ENCODE measurements at regions not wholly inside any gene's neighbourhood (a gene's known extent, or its start where the extent isn't known, plus 50 kb on each side); places are given as distances from the start of the nearest gene placed in this dataset.

- Mint-ChIP-seq H3K27me3 (peaks cover 5 to 14% of the 10 kb centered on the region in 2 donors), H3K27ac (no peak overlapping the region), H3K36me3 (no peaks in the 10 kb centered on the region), H3K4me1 (no peaks in the 10 kb centered on the region), H3K9me3 (no peaks in the 10 kb centered on the region), H3K4me3 (no peak overlapping the region)
- Histone ChIP-seq H3K4me1 (ENCODE audit: insufficient read depth, low read length) (no peaks in the 10 kb centered on the region), H3K27ac (ENCODE audit: low read depth, low read length) (no peak overlapping the region), H3K27me3 (ENCODE audit: insufficient read depth, low read length) (no peaks in the 10 kb centered on the region), H3K36me3 (ENCODE audit: insufficient read depth, low read length) (no peaks in the 10 kb centered on the region), H3K4me3 (ENCODE audit: low read length in 2 of 2) (no peak overlapping the region), H3K9me3 (ENCODE audit: control insufficient read depth in 1 of 2, low read length in 2 of 2) (no peaks in the 10 kb centered on the region)
- intact Hi-C loops (cut with micrococcal nuclease) = no loop called here
- ChIA-PET CTCF (ENCODE audit: partially characterized antibody) (no interaction called here), POLR2A (ENCODE audit: partially characterized antibody) (no interaction called here)
- no peak for DNase-seq
Measured at GRCh38 chr5:5638211-5638610, 215.7 kb downstream of the ICE1 start.

- CTCF ChIA-PET (ENCODE audit: partially characterized antibody) = no interaction called here
- intact Hi-C loops (cut with micrococcal nuclease) = no loop called here
Measured at GRCh38 chr5:5637173-5637572, 214.7 kb downstream of the ICE1 start.

GRCh38 chr5:5634817-5635216, 212.3 kb downstream of the ICE1 start:
- no peak overlapping the region for H3K4me3 ChIP-seq (ENCODE audit: low read length in 2 of 2)
- H3K27ac ChIP-seq (ENCODE audit: low read depth, low read length) = no peak overlapping the region
- Mint-ChIP-seq H3K4me3 (no peak overlapping the region), H3K4me1 (no peaks in the 10 kb centered on the region), H3K27ac (no peak overlapping the region), H3K36me3 (no peaks in the 10 kb centered on the region), H3K27me3 (peaks cover 5 to 8% of the 10 kb centered on the region in 2 donors), H3K9me3 (peaks cover 0 to 7% (median 0%) of the 10 kb centered on the region in 8 donors)
- H3K9me3 ChIP-seq (ENCODE audit: control insufficient read depth in 1 of 2, low read length in 2 of 2) = no peaks in the 10 kb centered on the region
- ChIA-PET CTCF (ENCODE audit: partially characterized antibody) (no interaction called here), POLR2A (ENCODE audit: partially characterized antibody) (no interaction called here)
- no peaks in the 10 kb centered on the region for H3K27me3 ChIP-seq (ENCODE audit: insufficient read depth, low read length)
- no peaks in the 10 kb centered on the region for H3K4me1 ChIP-seq (ENCODE audit: insufficient read depth, low read length)
- intact Hi-C loops (cut with micrococcal nuclease) = no loop called here
- DNase-seq = no peak
- no peaks in the 10 kb centered on the region for H3K36me3 ChIP-seq (ENCODE audit: insufficient read depth, low read length)

More at GRCh38 chr5:5637173-5637572, 214.7 kb downstream of the ICE1 start:
- Histone ChIP-seq H3K4me3 (ENCODE audit: low read length in 2 of 2) (no peak overlapping the region), H3K27me3 (ENCODE audit: insufficient read depth, low read length) (no peaks in the 10 kb centered on the region), H3K36me3 (ENCODE audit: insufficient read depth, low read length) (no peaks in the 10 kb centered on the region), H3K9me3 (ENCODE audit: control insufficient read depth in 1 of 2, low read length in 2 of 2) (no peaks in the 10 kb centered on the region), H3K27ac (ENCODE audit: low read depth, low read length) (no peak overlapping the region), H3K4me1 (ENCODE audit: insufficient read depth, low read length) (no peaks in the 10 kb centered on the region)
- Mint-ChIP-seq H3K4me3 (no peak overlapping the region), H3K36me3 (no peaks in the 10 kb centered on the region), H3K9me3 (peaks cover 0 to 7% (median 0%) of the 10 kb centered on the region in 8 donors), H3K27me3 (peaks cover 5 to 14% of the 10 kb centered on the region in 2 donors), H3K4me1 (no peaks in the 10 kb centered on the region), H3K27ac (no peak overlapping the region)
- DNase-seq = no peak
- POLR2A ChIA-PET (ENCODE audit: partially characterized antibody) = no interaction called here

- no peak overlapping the region for H3K4me3 Mint-ChIP-seq
- Histone ChIP-seq H3K27ac (ENCODE audit: low read depth, low read length) (no peak overlapping the region), H3K4me1 (ENCODE audit: insufficient read depth, low read length) (no peaks in the 10 kb centered on the region), H3K9me3 (ENCODE audit: control insufficient read depth in 1 of 2, low read length in 2 of 2) (no peaks in the 10 kb centered on the region), H3K4me3 (ENCODE audit: low read length in 2 of 2) (no peak overlapping the region), H3K36me3 (ENCODE audit: insufficient read depth, low read length) (no peaks in the 10 kb centered on the region), H3K27me3 (ENCODE audit: insufficient read depth, low read length) (no peaks in the 10 kb centered on the region)
- intact Hi-C loops (cut with micrococcal nuclease) = no loop called here
- DNase-seq = no peak
- ChIA-PET POLR2A (ENCODE audit: partially characterized antibody) (no interaction called here), CTCF (ENCODE audit: partially characterized antibody) (no interaction called here)
- H3K4me1 Mint-ChIP-seq = no peaks in the 10 kb centered on the region
- H3K27me3 Mint-ChIP-seq = peaks cover 9 to 10% of the 10 kb centered on the region in 2 donors
- peaks cover 0 to 7% (median 0%) of the 10 kb centered on the region in 8 donors for H3K9me3 Mint-ChIP-seq
- no peak overlapping the region for H3K27ac Mint-ChIP-seq
- no peaks in the 10 kb centered on the region for H3K36me3 Mint-ChIP-seq
Measured at GRCh38 chr5:5633579-5633978, 211.1 kb downstream of the ICE1 start.

- H3K36me3 ChIP-seq (ENCODE audit: insufficient read depth, low read length) = no peaks in the 10 kb centered on the region
- Mint-ChIP-seq H3K4me1 (no peaks in the 10 kb centered on the region), H3K36me3 (no peaks in the 10 kb centered on the region), H3K27me3 (peaks cover 4 to 5% of the 10 kb centered on the region in 2 donors), H3K27ac (no peak overlapping the region), H3K9me3 (peaks cover 0 to 7% (median 0%) of the 10 kb centered on the region in 8 donors), H3K4me3 (no peak overlapping the region)
- no peaks in the 10 kb centered on the region for H3K4me1 ChIP-seq (ENCODE audit: insufficient read depth, low read length)
- ChIA-PET POLR2A (ENCODE audit: partially characterized antibody) (no interaction called here), CTCF (ENCODE audit: partially characterized antibody) (interaction anchor here (0.6 kb wide), 1 partner anchor 57 kb away, joined by 3 read pairs; no protein-coding TSS in a partner anchor)
- no peak for DNase-seq
- intact Hi-C loops (cut with micrococcal nuclease) = no loop called here
- no peaks in the 10 kb centered on the region for H3K27me3 ChIP-seq (ENCODE audit: insufficient read depth, low read length)
- no peaks in the 10 kb centered on the region for H3K9me3 ChIP-seq (ENCODE audit: control insufficient read depth in 1 of 2, low read length in 2 of 2)
- no peak overlapping the region for H3K27ac ChIP-seq (ENCODE audit: low read depth, low read length)
- H3K4me3 ChIP-seq (ENCODE audit: low read length in 2 of 2) = no peak overlapping the region
Measured at GRCh38 chr5:5632678-5633077, 210.2 kb downstream of the ICE1 start.

- H3K27ac Mint-ChIP-seq = no peak overlapping the region
- H3K4me3 Mint-ChIP-seq = no peak overlapping the region
- H3K36me3 Mint-ChIP-seq = no peaks in the 10 kb centered on the region
- no peak overlapping the region for H3K27ac ChIP-seq (ENCODE audit: low read depth, low read length)
- intact Hi-C loops (cut with micrococcal nuclease) = no loop called here
- no peaks in the 10 kb centered on the region for H3K9me3 ChIP-seq (ENCODE audit: control insufficient read depth in 1 of 2, low read length in 2 of 2)
- H3K27me3 ChIP-seq (ENCODE audit: insufficient read depth, low read length) = no peaks in the 10 kb centered on the region
- no peak for DNase-seq
- H3K9me3 Mint-ChIP-seq = peaks cover 0 to 16% (median 6%) of the 10 kb centered on the region in 8 donors
- H3K4me1 ChIP-seq (ENCODE audit: insufficient read depth, low read length) = no peaks in the 10 kb centered on the region
- CTCF ChIA-PET (ENCODE audit: partially characterized antibody) = no interaction called here
- no peaks in the 10 kb centered on the region for H3K4me1 Mint-ChIP-seq
- H3K4me3 ChIP-seq (ENCODE audit: low read length in 2 of 2) = no peak overlapping the region
- H3K27me3 Mint-ChIP-seq = peaks cover 2 to 5% of the 10 kb centered on the region in 2 donors
- no peaks in the 10 kb centered on the region for H3K36me3 ChIP-seq (ENCODE audit: insufficient read depth, low read length)
- POLR2A ChIA-PET (ENCODE audit: partially characterized antibody) = no interaction called here
Measured at GRCh38 chr5:5629607-5629978, 207.1 kb downstream of the ICE1 start.

- Histone ChIP-seq H3K27ac (ENCODE audit: low read depth, low read length) (no peak overlapping the region), H3K27me3 (ENCODE audit: insufficient read depth, low read length) (no peaks in the 10 kb centered on the region), H3K36me3 (ENCODE audit: insufficient read depth, low read length) (no peaks in the 10 kb centered on the region), H3K4me3 (ENCODE audit: low read length in 2 of 2) (no peak overlapping the region), H3K9me3 (ENCODE audit: control insufficient read depth in 1 of 2, low read length in 2 of 2) (no peaks in the 10 kb centered on the region), H3K4me1 (ENCODE audit: insufficient read depth, low read length) (no peaks in the 10 kb centered on the region)
- Mint-ChIP-seq H3K27ac (no peak overlapping the region), H3K4me1 (no peaks in the 10 kb centered on the region), H3K36me3 (no peaks in the 10 kb centered on the region), H3K4me3 (no peak overlapping the region), H3K9me3 (peaks cover 0 to 22% (median 10%) of the 10 kb centered on the region in 8 donors), H3K27me3 (peaks cover 2 to 5% of the 10 kb centered on the region in 2 donors)
- ChIA-PET CTCF (ENCODE audit: partially characterized antibody) (no interaction called here), POLR2A (ENCODE audit: partially characterized antibody) (no interaction called here)
- DNase-seq = no peak
- intact Hi-C loops (cut with micrococcal nuclease) = no loop called here
Measured at GRCh38 chr5:5628866-5629606, 206.6 kb downstream of the ICE1 start.

All from CD4-positive, alpha-beta memory T cell (primary cell).